Keratinocyte (primary cell): ENCODE measurements at regions not wholly inside any gene's neighbourhood (a gene's known extent, or its start where the extent isn't known, plus 50 kb on each side); places are given as distances from the start of the nearest gene placed in this dataset.

ENCODE experiments used
- DNase-seq: peaks from one replicate; pipeline ENCODE4 v3.0.0-alpha.2; 2011; ENCODE audit warnings: low read depth, missing footprints, low spot score
- FAIRE-seq: peaks from 2 replicates; lab custom pipeline; 2011; peaks lifted over from hg19 to GRCh38; lab: Jason Lieb, UNC
- H2AFZ ChIP-seq: 2 replicates; pipeline ENCODE4 v1.6.0; 2012; ENCODE audit warnings: low read length, control low read depth, inconsistent platforms; ENCODE audit not compliant: control insufficient read depth
- H3K27ac ChIP-seq: 2 replicates; pipeline ENCODE4 v1.5.1; 2011; ENCODE audit warnings: low read length; ENCODE audit not compliant: control insufficient read depth, insufficient read depth
- H3K27me3 ChIP-seq: 3 replicates; pipeline ENCODE4 v1.6.0; 2011; ENCODE audit warnings: low read length; ENCODE audit not compliant: control insufficient read depth, insufficient read depth; ENCODE audit errors: extremely low read depth
- H3K36me3 ChIP-seq, 2 experiments: 2 replicates in 1 of 2; 3 replicates in 1 of 2; pipeline ENCODE4 v1.5.1; 2011; ENCODE audit warnings: low read length in 2 of 2, mild to moderate bottlenecking in 1 of 2; ENCODE audit not compliant: control insufficient read depth in 2 of 2, insufficient read depth in 2 of 2; ENCODE audit errors: extremely low read depth in 1 of 2
- H3K4me1 ChIP-seq: 3 replicates; pipeline ENCODE4 v1.5.1; 2011; ENCODE audit warnings: low read length; ENCODE audit not compliant: control insufficient read depth, insufficient read depth; ENCODE audit errors: extremely low read depth
- H3K4me2 ChIP-seq: 3 replicates; pipeline ENCODE4 v1.6.0; 2011; ENCODE audit warnings: low read depth, low read length; ENCODE audit not compliant: control insufficient read depth, insufficient read depth; ENCODE audit errors: extremely low read depth
- H3K4me3 ChIP-seq, 3 experiments: fragments of 200-600 bp in 1 of 3; sonication (generic) in 1 of 3; 2 replicates in 2 of 3; 3 replicates in 1 of 3; pipeline ENCODE4 v1.5.1; 2011 to 2016; ENCODE audit warnings: low read length in 3 of 3, mild to moderate bottlenecking in 3 of 3, control low read depth in 2 of 3, inconsistent platforms in 1 of 3, low read depth in 1 of 3, mixed read lengths in 1 of 3, mixed run types in 1 of 3, moderate library complexity in 1 of 3; ENCODE audit not compliant: control insufficient read depth in 2 of 3, insufficient read depth in 2 of 3; ENCODE audit errors: extremely low read depth in 1 of 3
- H3K79me2 ChIP-seq: 2 replicates; pipeline ENCODE4 v1.6.0; 2012; ENCODE audit warnings: low read length; ENCODE audit not compliant: control insufficient read depth, insufficient read depth
- H3K9ac ChIP-seq: 3 replicates; pipeline ENCODE4 v1.6.0; 2011; ENCODE audit warnings: low read length; ENCODE audit not compliant: control insufficient read depth, insufficient read depth; ENCODE audit errors: extremely low read depth
- H3K9me1 ChIP-seq: 3 replicates; pipeline ENCODE4 v1.6.0; 2011; ENCODE audit warnings: low read length; ENCODE audit not compliant: control insufficient read depth, insufficient read depth; ENCODE audit errors: extremely low read depth
- H3K9me3 ChIP-seq: 2 replicates; pipeline ENCODE4 v1.5.1; 2012; ENCODE audit warnings: low read depth, low read length; ENCODE audit not compliant: control insufficient read depth
- H4K20me1 ChIP-seq: 3 replicates; pipeline ENCODE4 v1.6.0; 2011; ENCODE audit warnings: low read length; ENCODE audit not compliant: control insufficient read depth, insufficient read depth; ENCODE audit errors: extremely low read depth
- CTCF ChIP-seq, 3 experiments: IDR thresholded peaks in 1 of 3; conservative IDR thresholded peaks in 1 of 3; optimal IDR thresholded peaks in 1 of 3; 2 replicates in 2 of 3; 3 replicates in 1 of 3; pipeline versions ENCODE3 to v1.5.1; 2011; ENCODE audit warnings: low read length in 3 of 3, mild to moderate bottlenecking in 3 of 3, moderate library complexity in 2 of 3, control low read depth in 1 of 3, inconsistent platforms in 1 of 3; ENCODE audit not compliant: insufficient read depth in 2 of 3; ENCODE audit errors: extremely low read depth in 1 of 3
- EZH2 ChIP-seq: IDR thresholded peaks from one replicate; pipeline ENCODE4 v1.6.1; 2012; ENCODE audit warnings: inconsistent platforms, mild to moderate bottlenecking, low read length, moderate library complexity
- dilution Hi-C: fragments of 300-500 bp; cut with MboI; formaldehyde crosslinking; loops from one replicate; pipeline ENCODE4 v1.7.0; 2020; ENCODE audit warnings: low sequenced_read_pairs; ENCODE audit not compliant: extremely low pct_ligation_motif_present

GRCh38 chr4:141467225-141467624 is 169.2 kb upstream of the IL15 start:
- H3K36me3 ChIP-seq: no peaks in the 10 kb centered on the region
- DNase-seq (no peak), FAIRE-seq (no peak)
- H3K4me2 ChIP-seq: no peak overlapping the region
- H3K4me1 ChIP-seq: peaks cover 5% of the 10 kb centered on the region
- dilution Hi-C loops: no loop called here
- H3K9me1 ChIP-seq: no peaks in the 10 kb centered on the region
- no peak overlapping the region for H3K27ac ChIP-seq
- H3K27me3 ChIP-seq: no peaks in the 10 kb centered on the region
- TF ChIP-seq EZH2: no peak
- TF ChIP-seq CTCF (optimal IDR thresholded peaks at IDR 0.05 in 1 of 3, IDR thresholded peaks at IDR 0.05 in 1 of 3, conservative IDR thresholded peaks at IDR 0.05 in 1 of 3; ENCODE audit: extremely low read depth in 1 of 3, insufficient read depth in 2 of 3, low read length in 3 of 3): no peak
- no peak overlapping the region for H3K9ac ChIP-seq
- no peaks in the 10 kb centered on the region for H4K20me1 ChIP-seq
- no peaks in the 10 kb centered on the region for H3K79me2 ChIP-seq
- H2AFZ ChIP-seq: no peak overlapping the region
- no peak overlapping the region for H3K4me3 ChIP-seq
- H3K9me3 ChIP-seq: no peaks in the 10 kb centered on the region

- Histone ChIP-seq H3K4me2 (no peak overlapping the region), H2AFZ (no peak overlapping the region)
These were observed 167.0 kb upstream of the IL15 start for GRCh38 chr4:141469392-141469791.

More at GRCh38 chr4:141469392-141469791, 167.0 kb upstream of the IL15 start:
- dilution Hi-C loops: no loop called here
- no peaks in the 10 kb centered on the region for H3K9me3 ChIP-seq
- DNase-seq (no peak), FAIRE-seq (no peak)
- H3K27ac ChIP-seq: no peak overlapping the region
- H3K79me2 ChIP-seq: no peaks in the 10 kb centered on the region
- H3K36me3 ChIP-seq: no peaks in the 10 kb centered on the region
- H3K27me3 ChIP-seq: no peaks in the 10 kb centered on the region
- H4K20me1 ChIP-seq: no peaks in the 10 kb centered on the region
- TF ChIP-seq EZH2 (no peak), CTCF (optimal IDR thresholded peaks at IDR 0.05 in 1 of 3, IDR thresholded peaks at IDR 0.05 in 1 of 3, conservative IDR thresholded peaks at IDR 0.05 in 1 of 3; ENCODE audit: extremely low read depth in 1 of 3, insufficient read depth in 2 of 3, low read length in 3 of 3) (no peak)
- H3K9me1 ChIP-seq: no peaks in the 10 kb centered on the region
- H3K4me3 ChIP-seq: no peak overlapping the region
- H3K9ac ChIP-seq: no peak overlapping the region
- H3K4me1 ChIP-seq: no peaks in the 10 kb centered on the region
